ENCODE measurements at regions not wholly inside any gene's neighbourhood (a gene's known extent, or its start where the extent isn't known, plus 50 kb on each side); places are given as distances from the start of the nearest gene placed in this dataset.
A peak's percentile ranks its signal among the peaks of the same experiment; 100 is the strongest.
"Not testable (repeated sequence)": the region's sequence is repeated elsewhere in the genome, so short reads cannot be mapped to it uniquely, and the experiment has no call there.

DNA sequence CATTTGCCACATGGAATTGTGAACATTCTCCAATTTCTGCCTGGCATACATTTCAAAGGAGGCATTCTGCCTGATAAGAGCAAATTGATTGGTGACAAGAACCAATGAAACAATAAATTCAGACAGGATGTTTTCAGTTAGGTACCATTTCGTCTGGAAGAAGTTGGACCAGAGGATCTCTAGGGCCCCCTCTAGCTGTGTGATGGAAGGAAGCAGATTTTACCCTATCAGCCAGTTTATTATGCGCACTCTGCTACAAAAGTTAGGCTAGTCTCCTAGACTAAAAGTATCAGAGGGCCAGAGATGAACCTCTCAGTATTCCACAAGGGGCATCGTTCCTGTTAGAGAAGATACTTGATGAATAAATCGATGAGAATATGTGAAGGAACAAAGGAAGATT lies 118.0 kb downstream of the BUB3 start:
- Mint-ChIP-seq H3K27ac (peak overlapping the region in 1 of 9 donors; percentile 7), H3K9me3 (peaks cover 0 to 11% (median 2%) of the 10 kb centered on the region in 11 donors), H3K4me1 (peaks cover 0 to 11% (median 5%) of the 10 kb centered on the region in 7 donors), H3K4me3 (no peak overlapping the region), H3K36me3 (peaks cover 0 to 26% (median 13%) of the 10 kb centered on the region in 5 donors), H3K27me3 (peaks cover 17 to 31% (median 24%) of the 10 kb centered on the region in 5 donors)
- DNase-seq = peak in 5 of 9 donors; percentile 7 to 31 (median 15)
- H3K4me1 ChIP-seq (ENCODE audit: control insufficient read depth in 2 of 2, insufficient read depth in 2 of 2, low read length in 2 of 2) = no peaks in the 10 kb centered on the region
- intact Hi-C loops (cut with micrococcal nuclease) = loop anchor here (1.0 to 10.0 kb wide), 3 partner anchors 137 to 227 kb away; partner anchors contain the start of gene HMX3 (in 1 of the 2)
- ChIA-PET CTCF (interaction anchor here (2.1 to 2.7 kb wide), 2 partner anchors 14 to 138 kb away, joined by 5 to 8 read pairs; no protein-coding TSS in a partner anchor), POLR2A (no interaction called here)
- peaks cover 0 to 11% of the 10 kb centered on the region in 2 donors for H3K27me3 ChIP-seq (ENCODE audit: control insufficient read depth in 2 of 2, insufficient read depth in 2 of 2, low read length in 2 of 2)
- H3K36me3 ChIP-seq (ENCODE audit: control insufficient read depth in 2 of 3, insufficient read depth in 3 of 3, low read length in 3 of 3) = no peaks in the 10 kb centered on the region
- H3K9me3 ChIP-seq (ENCODE audit: control insufficient read depth in 2 of 3, low read length in 3 of 3) = peaks cover 0 to 8% (median 0%) of the 10 kb centered on the region in 3 experiments
- ATAC-seq = no peak
- no peak overlapping the region for H3K27ac ChIP-seq (ENCODE audit: low read depth, low read length)
- H3K4me3 ChIP-seq (ENCODE audit: low read length) = no peak overlapping the region

DNA sequence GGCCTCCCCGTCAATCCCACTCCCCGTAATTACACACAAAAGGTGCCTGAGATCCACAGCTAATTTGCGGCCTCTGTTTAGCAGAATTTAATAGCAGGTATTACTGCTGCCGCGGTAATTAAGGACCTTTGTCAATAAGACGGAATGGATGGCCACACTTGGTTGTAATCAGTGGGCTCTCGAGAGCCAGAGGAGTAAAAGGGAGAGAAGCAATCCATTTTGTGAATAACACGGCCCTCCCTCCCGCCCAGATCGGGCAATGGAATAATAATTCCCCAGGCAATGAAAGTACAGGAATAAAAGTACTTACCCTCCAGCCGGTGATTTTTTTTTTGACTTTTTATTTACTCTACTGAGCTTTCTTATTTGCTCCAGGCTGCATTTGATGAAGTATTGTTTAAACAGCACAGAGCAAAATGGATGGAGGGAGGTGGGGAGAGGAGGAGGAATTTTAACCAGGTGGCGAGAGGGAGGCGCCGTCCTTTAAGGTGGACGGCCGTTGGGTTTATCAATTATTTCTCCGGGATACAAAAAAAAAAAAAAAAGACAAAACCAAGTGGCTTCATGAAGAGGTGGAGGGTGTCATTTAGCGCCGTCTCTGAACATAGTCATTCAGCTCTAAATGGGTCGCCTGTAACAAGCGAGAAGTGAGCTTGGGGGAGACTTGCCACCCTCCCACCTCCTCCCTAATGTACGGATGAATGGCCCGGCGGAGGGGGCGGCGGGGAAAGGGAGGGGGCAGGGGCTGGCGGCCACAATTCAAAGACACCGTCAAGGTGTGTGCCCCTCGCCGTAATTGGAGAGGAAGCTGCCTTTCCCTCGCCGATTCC lies 120.3 kb downstream of the BUB3 start:
- intact Hi-C loops (cut with micrococcal nuclease) = loop anchor here (10.0 kb wide), 2 partner anchors 140 to 230 kb away; partner anchors contain the start of gene HMX3 (in 1 of the 2)
- peaks cover 0 to 11% of the 10 kb centered on the region in 2 donors for H3K27me3 ChIP-seq (ENCODE audit: control insufficient read depth in 2 of 2, insufficient read depth in 2 of 2, low read length in 2 of 2)
- no peaks in the 10 kb centered on the region for H3K36me3 ChIP-seq (ENCODE audit: control insufficient read depth in 2 of 3, insufficient read depth in 3 of 3, low read length in 3 of 3)
- Mint-ChIP-seq H3K27ac (no peak overlapping the region), H3K9me3 (peaks cover 0 to 15% (median 3%) of the 10 kb centered on the region in 11 donors), H3K4me3 (no peak overlapping the region), H3K27me3 (peaks cover 17 to 30% (median 24%) of the 10 kb centered on the region in 5 donors), H3K4me1 (peaks cover 0 to 11% (median 5%) of the 10 kb centered on the region in 7 donors), H3K36me3 (peaks cover 0 to 26% (median 10%) of the 10 kb centered on the region in 5 donors)
- DNase-seq (no peak), ATAC-seq (no peak)
- no peaks in the 10 kb centered on the region for H3K4me1 ChIP-seq (ENCODE audit: control insufficient read depth in 2 of 2, insufficient read depth in 2 of 2, low read length in 2 of 2)
- H3K4me3 ChIP-seq (ENCODE audit: low read length) = no peak overlapping the region
- H3K9me3 ChIP-seq (ENCODE audit: control insufficient read depth in 2 of 3, low read length in 3 of 3) = peaks cover 0 to 8% (median 0%) of the 10 kb centered on the region in 3 experiments
- POLR2A ChIA-PET = no interaction called here
- H3K27ac ChIP-seq (ENCODE audit: low read depth, low read length) = no peak overlapping the region
- CTCF ChIA-PET = interaction anchor here (2.7 kb wide), 1 partner anchor 140 kb away, joined by 5 read pairs; no protein-coding TSS in a partner anchor

DNA sequence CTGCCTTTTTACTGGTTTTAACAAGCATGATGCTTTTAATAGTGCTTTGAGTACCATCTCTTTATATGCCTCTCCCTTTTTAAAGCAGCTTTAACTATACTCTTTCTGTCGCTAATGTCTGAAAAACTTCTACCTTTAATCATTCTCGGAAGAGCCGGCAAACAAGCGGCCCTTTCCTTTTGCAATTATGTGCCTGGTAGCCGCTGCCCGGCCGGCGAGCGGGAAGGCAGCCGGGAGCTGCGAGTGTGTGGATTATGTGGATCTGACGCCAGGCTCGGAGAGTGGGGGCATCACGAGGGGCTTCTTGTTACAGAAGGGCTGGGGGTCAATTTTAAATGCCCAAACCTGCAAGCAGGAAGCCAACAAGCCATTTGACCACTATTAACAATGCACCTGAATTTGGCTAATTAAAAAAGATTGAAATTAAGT lies 120.9 kb downstream of the BUB3 start:
- Histone ChIP-seq H3K4me1 (ENCODE audit: control insufficient read depth in 2 of 2, insufficient read depth in 2 of 2, low read length in 2 of 2) (no peaks in the 10 kb centered on the region), H3K4me3 (ENCODE audit: low read length) (no peak overlapping the region), H3K9me3 (ENCODE audit: control insufficient read depth in 2 of 3, low read length in 3 of 3) (peaks cover 0 to 8% (median 0%) of the 10 kb centered on the region in 3 experiments), H3K36me3 (ENCODE audit: control insufficient read depth in 2 of 3, insufficient read depth in 3 of 3, low read length in 3 of 3) (no peaks in the 10 kb centered on the region), H3K27ac (ENCODE audit: low read depth, low read length) (no peak overlapping the region), H3K27me3 (ENCODE audit: control insufficient read depth in 2 of 2, insufficient read depth in 2 of 2, low read length in 2 of 2) (peaks cover 0 to 11% of the 10 kb centered on the region in 2 donors)
- Mint-ChIP-seq H3K27ac (no peak overlapping the region), H3K36me3 (peaks cover 0 to 26% (median 11%) of the 10 kb centered on the region in 5 donors), H3K27me3 (peaks cover 17 to 30% (median 24%) of the 10 kb centered on the region in 5 donors), H3K4me3 (no peak overlapping the region), H3K4me1 (peaks cover 0 to 9% (median 5%) of the 10 kb centered on the region in 7 donors), H3K9me3 (peaks cover 0 to 15% (median 3%) of the 10 kb centered on the region in 11 donors)
- DNase-seq = no peak
- no peak for ATAC-seq
- intact Hi-C loops (cut with micrococcal nuclease) = loop anchor here (10.0 kb wide), 2 partner anchors 140 to 230 kb away; partner anchors contain the start of gene HMX3 (in 1 of the 2)
- ChIA-PET POLR2A (no interaction called here), CTCF (interaction anchor here (2.7 kb wide), 1 partner anchor 141 kb away, joined by 5 read pairs; no protein-coding TSS in a partner anchor)

DNA sequence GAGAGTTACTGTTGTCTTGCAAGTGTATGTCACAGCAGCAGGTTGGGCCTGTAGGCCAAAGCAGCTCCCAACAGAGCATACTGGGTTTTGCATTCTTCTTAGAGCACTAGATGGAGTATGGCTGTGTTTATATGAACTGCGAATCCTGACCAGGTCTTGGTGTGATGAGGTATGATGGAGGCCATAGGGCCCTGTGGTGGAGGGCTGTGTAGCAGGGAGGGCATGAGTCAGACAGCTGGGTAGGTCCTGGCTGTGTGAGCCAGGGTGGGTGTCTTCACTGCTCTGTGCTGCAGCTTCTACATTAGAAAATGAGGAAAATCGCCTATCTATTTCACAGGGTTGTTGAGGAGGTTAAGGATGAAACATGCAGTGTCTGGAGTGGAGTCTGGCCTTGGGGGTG lies 124.2 kb downstream of the BUB3 start:
- no peak overlapping the region for H3K27ac ChIP-seq (ENCODE audit: low read depth, low read length)
- H3K9me3 ChIP-seq (ENCODE audit: control insufficient read depth in 2 of 3, low read length in 3 of 3) = peaks cover 0 to 8% (median 0%) of the 10 kb centered on the region in 3 experiments
- Mint-ChIP-seq H3K4me3 (no peak overlapping the region), H3K36me3 (peaks cover 0 to 27% (median 16%) of the 10 kb centered on the region in 5 donors), H3K27me3 (peaks cover 16 to 23% (median 22%) of the 10 kb centered on the region in 5 donors), H3K27ac (no peak overlapping the region), H3K4me1 (peaks cover 0 to 5% (median 0%) of the 10 kb centered on the region in 7 donors), H3K9me3 (peaks cover 0 to 15% (median 3%) of the 10 kb centered on the region in 11 donors)
- intact Hi-C loops (cut with micrococcal nuclease) = loop anchor here (10.0 kb wide), 2 partner anchors 144 to 234 kb away; partner anchors contain the start of gene HMX3 (in 1 of the 2)
- DNase-seq = no peak
- H3K27me3 ChIP-seq (ENCODE audit: control insufficient read depth in 2 of 2, insufficient read depth in 2 of 2, low read length in 2 of 2) = peaks cover 0 to 11% of the 10 kb centered on the region in 2 donors
- H3K36me3 ChIP-seq (ENCODE audit: control insufficient read depth in 2 of 3, insufficient read depth in 3 of 3, low read length in 3 of 3) = no peaks in the 10 kb centered on the region
- POLR2A ChIA-PET = interaction anchor here (1.2 kb wide), 1 partner anchor 9 kb away, joined by 3 read pairs; no protein-coding TSS in a partner anchor
- H3K4me1 ChIP-seq (ENCODE audit: control insufficient read depth in 2 of 2, insufficient read depth in 2 of 2, low read length in 2 of 2) = no peaks in the 10 kb centered on the region
- H3K4me3 ChIP-seq (ENCODE audit: low read length) = no peak overlapping the region
- ATAC-seq = no peak
- CTCF ChIA-PET = no interaction called here

DNA sequence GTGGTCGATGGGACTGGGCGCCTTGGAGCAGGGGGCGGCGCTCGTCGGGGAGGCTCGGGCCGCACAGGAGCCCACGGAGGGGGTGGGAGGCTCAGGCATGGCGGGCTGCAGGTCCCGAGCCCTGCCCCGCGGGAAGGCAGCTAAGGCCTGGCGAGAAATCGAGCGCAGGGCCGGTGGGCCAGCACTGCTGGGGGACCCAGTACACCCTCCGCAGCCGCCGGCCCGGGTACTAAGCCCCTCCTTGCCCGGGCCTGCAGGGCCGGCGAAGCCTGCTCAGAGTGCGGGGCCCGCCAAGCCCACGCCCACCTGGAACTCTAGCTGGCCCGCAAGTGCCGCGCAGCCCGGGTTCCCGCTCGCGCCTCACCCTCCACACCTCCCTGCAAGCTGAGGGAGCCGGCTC lies 129.2 kb downstream of the BUB3 start:
- H3K27me3 Mint-ChIP-seq; H3K27me3 ChIP-seq (ENCODE audit: control insufficient read depth in 2 of 2, insufficient read depth in 2 of 2, low read length in 2 of 2); H3K36me3 ChIP-seq (ENCODE audit: control insufficient read depth in 2 of 3, insufficient read depth in 3 of 3, low read length in 3 of 3); H3K27ac ChIP-seq (ENCODE audit: low read depth, low read length); H3K4me3 Mint-ChIP-seq; H3K27ac Mint-ChIP-seq; H3K9me3 Mint-ChIP-seq; DNase-seq; intact Hi-C loops (cut with micrococcal nuclease); H3K4me1 Mint-ChIP-seq; CTCF ChIA-PET; H3K4me1 ChIP-seq (ENCODE audit: control insufficient read depth in 2 of 2, insufficient read depth in 2 of 2, low read length in 2 of 2); ATAC-seq; H3K9me3 ChIP-seq (ENCODE audit: control insufficient read depth in 2 of 3, low read length in 3 of 3); POLR2A ChIA-PET; H3K4me3 ChIP-seq (ENCODE audit: low read length): not testable (repeated sequence)
- peaks cover 0 to 27% (median 8%) of the 10 kb centered on the region in 5 donors for H3K36me3 Mint-ChIP-seq

DNA sequence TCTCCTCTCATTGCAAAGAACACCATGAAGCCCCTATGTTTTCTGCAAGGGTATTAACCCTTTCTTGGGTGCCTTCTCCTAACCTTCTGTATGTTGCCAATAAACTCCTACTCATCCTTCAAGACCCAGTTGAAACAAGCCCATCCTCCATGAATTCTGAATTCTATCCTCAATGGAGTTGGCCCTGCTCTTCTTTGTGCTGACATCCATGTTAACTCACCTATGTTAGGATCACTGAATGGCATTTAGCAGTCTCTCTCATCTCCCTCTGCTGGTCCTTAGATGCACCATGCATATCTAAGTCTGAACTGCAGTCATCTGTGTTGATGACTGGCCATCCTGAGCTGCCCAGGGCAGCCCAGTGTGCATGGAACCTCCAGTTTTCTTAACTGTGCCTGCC lies 129.8 kb downstream of the BUB3 start:
- peak overlapping the region in 1 of 9 donors; percentile 45 for H3K27ac Mint-ChIP-seq
- no peak overlapping the region for H3K27ac ChIP-seq (ENCODE audit: low read depth, low read length)
- no peak overlapping the region for H3K4me3 ChIP-seq (ENCODE audit: low read length)
- ChIA-PET CTCF (no interaction called here), POLR2A (no interaction called here)
- no peaks in the 10 kb centered on the region for H3K9me3 ChIP-seq (ENCODE audit: control insufficient read depth in 2 of 3, low read length in 3 of 3)
- DNase-seq = no peak
- ATAC-seq = no peak
- H3K27me3 Mint-ChIP-seq = peaks cover 0 to 4% (median 0%) of the 10 kb centered on the region in 5 donors
- no peaks in the 10 kb centered on the region for H3K36me3 ChIP-seq (ENCODE audit: control insufficient read depth in 2 of 3, insufficient read depth in 3 of 3, low read length in 3 of 3)
- peaks cover 0 to 27% (median 8%) of the 10 kb centered on the region in 5 donors for H3K36me3 Mint-ChIP-seq
- peaks cover 0 to 2% (median 0%) of the 10 kb centered on the region in 7 donors for H3K4me1 Mint-ChIP-seq
- intact Hi-C loops (cut with micrococcal nuclease) = no loop called here
- H3K4me1 ChIP-seq (ENCODE audit: control insufficient read depth in 2 of 2, insufficient read depth in 2 of 2, low read length in 2 of 2) = no peaks in the 10 kb centered on the region
- H3K9me3 Mint-ChIP-seq = peaks cover 0 to 2% (median 0%) of the 10 kb centered on the region in 11 donors
- H3K4me3 Mint-ChIP-seq = no peak overlapping the region
- no peaks in the 10 kb centered on the region for H3K27me3 ChIP-seq (ENCODE audit: control insufficient read depth in 2 of 2, insufficient read depth in 2 of 2, low read length in 2 of 2)

All from naive thymus-derived CD4-positive, alpha-beta T cell (primary cell).